IPS DF 6.9 (cell line): ENCODE measurements at regions not wholly inside any gene's neighbourhood (a gene's known extent, or its start where the extent isn't known, plus 50 kb on each side); places are given as distances from the start of the nearest gene placed in this dataset.

Experiments used
- DNase-seq: peaks from one replicate; pipeline ENCODE4 v3.0.0-alpha.2; 2013; ENCODE audit warnings: low read depth, low spot score
- H3K27ac ChIP-seq: one replicate; pipeline ENCODE4 v1.5.1; 2013; ENCODE audit warnings: low read length, control low read depth
- H3K27me3 ChIP-seq: 2 replicates; pipeline ENCODE4 v1.6.1; 2013; ENCODE audit warnings: mild to moderate bottlenecking, low read length; ENCODE audit not compliant: control insufficient read depth, insufficient read depth
- H3K36me3 ChIP-seq: 2 replicates; pipeline ENCODE4 v1.6.1; 2013; ENCODE audit warnings: low read length; ENCODE audit not compliant: control insufficient read depth, insufficient read depth
- H3K4me1 ChIP-seq: 2 replicates; pipeline ENCODE4 v1.6.1; 2013; ENCODE audit warnings: low read length; ENCODE audit not compliant: control insufficient read depth, insufficient read depth
- H3K4me3 ChIP-seq: 2 replicates; pipeline ENCODE4 v1.5.1; 2013; ENCODE audit warnings: mild to moderate bottlenecking, low read length
- H3K9me3 ChIP-seq: 2 replicates; pipeline ENCODE4 v1.6.1; 2013; ENCODE audit warnings: low read length, inconsistent platforms; ENCODE audit not compliant: control insufficient read depth, insufficient read depth
- WGBS: extraction: QIAGEN DNeasy Blood & Tissue Kit; methylation state at CpG from one replicate; pipeline ENCODE4 v1.1.7; 2013; ENCODE audit warnings: mixed read lengths, missing lambda C conversion rate; ENCODE audit not compliant: insufficient read length, insufficient coverage; 5-methylcytosine and 5-hydroxymethylcytosine counted together

DNA sequence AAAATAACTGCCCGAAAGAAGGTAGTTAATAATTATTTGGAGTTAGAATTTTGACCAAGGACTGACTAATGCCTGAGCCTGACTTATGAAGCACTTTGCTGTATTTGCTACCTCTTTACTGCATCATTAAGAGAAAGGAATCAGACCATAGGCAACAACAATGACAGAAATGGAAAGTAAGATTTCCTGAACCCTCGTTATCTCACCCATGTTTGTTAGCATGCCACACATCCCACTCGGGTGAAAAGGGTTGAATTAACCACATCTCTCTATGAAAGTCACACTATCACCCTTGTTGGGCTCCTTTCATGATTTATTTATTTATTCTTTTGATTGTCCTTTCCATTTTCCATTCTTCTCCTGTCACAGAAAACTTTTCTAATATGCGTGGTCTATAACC lies 59.6 kb downstream of the OLIG3 start:
- Histone ChIP-seq H3K9me3 (no peaks in the 10 kb centered on the region), H3K36me3 (no peaks in the 10 kb centered on the region), H3K4me3 (no peak overlapping the region), H3K4me1 (no peaks in the 10 kb centered on the region), H3K27ac (no peak overlapping the region), H3K27me3 (no peaks in the 10 kb centered on the region)
- 100% methylated on average over 1 of the region's 4 CpGs for WGBS
- no peak for DNase-seq

DNA sequence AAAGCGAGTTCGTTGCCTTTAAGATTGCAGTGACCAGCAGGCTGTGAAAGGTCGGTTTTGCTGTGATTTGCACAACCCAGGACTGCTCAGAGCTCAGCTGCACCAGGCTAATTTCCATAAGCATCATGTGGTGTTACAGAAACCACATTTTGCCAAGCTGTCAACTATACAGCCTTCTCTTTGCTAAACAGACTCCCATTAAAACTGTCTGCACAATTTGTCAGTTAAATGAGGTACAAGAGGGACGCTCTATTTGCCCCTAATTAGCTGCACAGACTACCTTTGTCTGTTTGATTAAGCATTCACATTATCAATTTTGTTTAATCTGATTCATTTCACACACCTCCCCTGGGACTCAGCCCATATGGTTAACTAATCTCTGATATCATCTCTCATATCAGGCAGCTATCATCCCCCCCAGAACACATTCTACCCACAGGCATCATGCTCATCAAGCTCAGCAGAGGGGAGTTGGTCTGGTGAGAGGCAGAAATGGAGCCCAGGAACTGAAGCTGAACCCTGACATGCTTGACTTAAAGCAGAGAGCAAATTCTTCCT lies 62.1 kb downstream of the OLIG3 start:
- H3K27ac ChIP-seq: no peak overlapping the region
- DNase-seq: no peak
- no peaks in the 10 kb centered on the region for H3K9me3 ChIP-seq
- H3K36me3 ChIP-seq: no peaks in the 10 kb centered on the region
- no peaks in the 10 kb centered on the region for H3K4me1 ChIP-seq
- no CpG with 5 or more reads among the region's 4 CpGs for WGBS
- H3K4me3 ChIP-seq: no peak overlapping the region
- H3K27me3 ChIP-seq: no peaks in the 10 kb centered on the region

DNA sequence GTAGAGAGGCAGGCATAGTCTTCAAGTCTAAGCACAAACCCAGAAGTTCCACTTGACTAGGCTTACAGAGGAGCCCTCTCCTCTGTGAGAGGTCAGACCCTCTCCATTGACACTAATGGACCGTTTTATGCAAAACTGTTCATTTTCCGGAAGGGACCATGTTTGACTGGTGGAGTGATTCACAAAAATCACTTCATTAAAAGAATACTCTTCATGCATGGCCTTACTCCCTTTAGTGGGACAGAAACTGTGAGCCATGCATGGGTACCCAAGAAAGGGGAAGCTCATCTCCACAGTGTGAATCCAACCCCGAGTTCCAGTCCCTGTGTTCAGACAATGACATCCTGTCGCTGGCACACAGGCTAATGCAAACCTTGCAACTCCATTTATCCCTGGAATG lies 63.2 kb downstream of the OLIG3 start:
- Histone ChIP-seq H3K9me3 (no peaks in the 10 kb centered on the region), H3K36me3 (no peaks in the 10 kb centered on the region), H3K4me1 (no peaks in the 10 kb centered on the region), H3K4me3 (no peak overlapping the region), H3K27ac (no peak overlapping the region), H3K27me3 (no peaks in the 10 kb centered on the region)
- WGBS: no CpG with 5 or more reads among the region's 4 CpGs
- DNase-seq: no peak

DNA sequence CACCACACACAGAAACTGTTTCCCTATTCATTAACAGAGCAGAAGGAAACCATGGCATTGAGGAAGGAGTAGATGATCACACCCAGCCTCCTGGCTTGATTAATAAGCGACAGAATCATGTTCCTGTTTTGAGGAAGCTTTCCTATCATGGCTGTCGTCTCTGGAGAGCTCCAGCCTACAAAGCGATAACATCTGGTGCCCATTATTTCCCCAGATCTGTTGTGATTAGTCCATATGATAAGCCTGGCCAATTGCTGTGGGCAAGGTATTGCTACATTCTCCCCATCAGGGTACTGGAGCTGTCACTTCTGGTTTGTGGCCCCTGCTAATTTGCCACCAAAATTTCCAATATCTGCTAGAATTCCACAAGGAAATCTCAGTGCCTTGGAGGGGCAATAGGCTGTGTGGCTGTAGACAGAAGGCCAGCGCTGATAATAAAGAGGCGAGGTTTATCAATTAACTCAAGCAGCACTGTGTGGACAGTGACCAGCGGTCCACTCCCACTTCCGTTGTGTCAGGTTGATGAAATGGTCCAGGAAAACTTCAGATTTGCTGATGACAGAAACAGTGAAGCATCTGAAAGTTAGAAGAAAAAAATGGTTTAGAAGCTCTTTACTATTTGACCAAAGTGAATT lies 66.4 kb downstream of the OLIG3 start:
- H3K27ac ChIP-seq: no peak overlapping the region
- no CpG with 5 or more reads among the region's 7 CpGs for WGBS

DNA sequence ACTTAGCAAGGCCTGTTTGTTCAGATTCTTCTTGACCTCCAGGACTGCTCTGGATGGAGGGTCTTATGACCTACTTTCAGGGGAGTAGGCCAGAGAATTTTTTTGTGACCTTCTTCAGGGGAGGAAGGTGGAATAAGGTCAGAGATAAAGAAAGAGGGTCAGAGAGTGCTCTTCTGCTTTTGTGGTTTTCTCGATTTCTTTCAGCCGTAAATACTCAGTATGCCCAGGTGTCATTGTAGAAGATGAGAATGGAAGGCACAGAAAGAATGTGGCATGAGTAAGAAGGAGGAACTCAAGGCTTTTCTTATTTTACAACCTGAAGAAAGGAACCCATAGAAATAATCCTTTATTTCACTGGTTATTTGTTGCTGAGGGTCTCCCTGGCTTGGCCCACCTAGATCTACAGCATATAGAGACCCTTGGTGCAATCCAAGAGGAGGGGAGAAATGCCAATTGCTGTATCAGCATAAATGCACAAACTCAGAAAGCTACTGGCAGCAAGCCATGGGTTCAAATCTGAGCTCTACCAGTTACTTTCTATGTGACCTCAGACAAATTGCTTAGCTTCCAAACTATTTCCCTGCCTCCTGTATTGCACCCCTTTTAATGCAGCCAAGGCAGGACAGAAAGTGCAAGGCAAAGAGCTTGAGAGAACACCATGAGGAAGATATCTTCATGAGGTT lies 68.0 kb downstream of the OLIG3 start:
- no peaks in the 10 kb centered on the region for H3K27me3 ChIP-seq
- no peak overlapping the region for H3K27ac ChIP-seq
- H3K4me3 ChIP-seq: no peak overlapping the region
- H3K4me1 ChIP-seq: no peaks in the 10 kb centered on the region
- WGBS: no CpG with 5 or more reads among the region's 2 CpGs
- H3K9me3 ChIP-seq: no peaks in the 10 kb centered on the region
- H3K36me3 ChIP-seq: no peaks in the 10 kb centered on the region
- no peak for DNase-seq

More for the DNA sequence above, 66.4 kb downstream of the OLIG3 start:
- no peaks in the 10 kb centered on the region for H3K36me3 ChIP-seq
- no peak for DNase-seq
- H3K27me3 ChIP-seq: no peaks in the 10 kb centered on the region
- no peaks in the 10 kb centered on the region for H3K9me3 ChIP-seq
- no peak overlapping the region for H3K4me3 ChIP-seq
- H3K4me1 ChIP-seq: no peaks in the 10 kb centered on the region

DNA sequence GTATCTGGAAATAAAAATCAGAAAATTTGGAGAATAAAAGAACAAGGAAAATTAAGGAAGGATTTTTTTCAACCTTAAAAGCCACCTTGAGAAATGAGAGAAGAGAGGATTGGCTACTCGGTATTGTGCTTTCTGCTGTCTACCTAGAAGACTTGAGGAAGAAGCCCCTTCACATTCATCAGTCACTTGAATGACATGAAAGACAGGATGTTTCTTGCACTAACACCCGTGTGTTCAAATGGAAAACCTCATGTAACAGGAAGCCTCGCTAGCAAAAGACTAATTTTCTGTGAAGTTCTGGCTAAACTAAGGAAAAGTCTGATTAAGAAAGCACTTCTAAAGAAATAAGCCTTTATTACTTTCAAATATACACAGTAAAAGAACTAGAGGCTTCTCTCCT lies 69.9 kb downstream of the OLIG3 start:
- no peaks in the 10 kb centered on the region for H3K36me3 ChIP-seq
- H3K4me1 ChIP-seq: no peaks in the 10 kb centered on the region
- no CpG with 5 or more reads among the region's 3 CpGs for WGBS
- H3K9me3 ChIP-seq: no peaks in the 10 kb centered on the region
- H3K27ac ChIP-seq: no peak overlapping the region
- no peaks in the 10 kb centered on the region for H3K27me3 ChIP-seq
- DNase-seq: no peak
- no peak overlapping the region for H3K4me3 ChIP-seq

DNA sequence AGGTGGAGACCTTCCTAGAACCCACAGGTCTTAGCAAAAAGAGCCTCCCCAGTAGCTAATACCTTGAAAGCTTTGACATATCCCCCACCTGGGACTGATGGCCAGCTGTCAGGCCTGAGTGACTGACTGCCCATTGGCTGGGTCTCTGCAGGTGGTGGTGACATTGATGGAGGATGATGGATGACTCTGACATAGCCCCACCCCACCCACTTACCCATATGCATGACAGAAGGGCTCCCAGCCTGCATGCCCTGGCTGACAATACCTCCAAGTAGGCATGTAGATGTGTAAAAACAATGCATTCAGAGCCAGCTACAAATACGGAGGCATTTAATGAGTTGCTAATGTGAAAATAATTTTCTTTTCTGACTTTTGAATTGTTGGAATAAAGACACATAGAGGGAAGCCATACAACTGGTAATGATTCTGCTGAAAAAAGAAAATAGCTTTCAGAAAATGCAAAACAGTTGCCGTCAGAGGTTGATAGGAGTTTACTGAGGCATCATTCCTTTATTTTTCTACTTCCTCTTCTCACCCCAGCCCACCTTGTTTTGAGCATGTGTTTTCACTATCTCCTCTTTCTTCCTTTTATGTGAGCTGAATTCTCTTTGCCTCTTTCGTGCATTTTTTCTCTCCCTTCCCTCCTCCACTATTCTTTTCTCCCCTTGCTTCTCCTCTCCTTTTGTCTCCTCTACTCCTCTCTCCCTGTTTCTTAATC lies 70.6 kb downstream of the OLIG3 start:
- Histone ChIP-seq H3K4me3 (no peak overlapping the region), H3K4me1 (no peaks in the 10 kb centered on the region), H3K27me3 (no peaks in the 10 kb centered on the region), H3K36me3 (no peaks in the 10 kb centered on the region), H3K9me3 (no peaks in the 10 kb centered on the region), H3K27ac (no peak overlapping the region)
- DNase-seq: peak; percentile 60
- WGBS: no CpG with 5 or more reads among the region's 3 CpGs

DNA sequence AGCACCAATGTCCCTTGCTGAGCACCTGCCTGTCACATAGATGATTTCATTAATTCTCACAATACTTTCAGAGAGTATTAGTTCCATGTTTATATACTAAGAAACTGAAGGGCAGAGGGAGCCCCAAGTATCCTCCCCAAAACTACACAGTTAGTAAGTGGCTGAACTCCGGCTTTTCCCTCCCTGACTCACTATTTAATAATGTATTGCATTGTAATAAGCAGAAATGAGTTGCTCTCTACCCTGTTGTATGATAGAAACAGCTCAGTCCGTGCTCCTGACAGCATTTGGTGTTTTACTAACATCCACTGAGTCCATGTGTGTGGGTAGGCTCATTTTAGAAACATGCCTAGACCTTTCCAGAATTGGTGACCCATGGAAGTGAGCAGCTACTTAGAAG lies 76.8 kb downstream of the OLIG3 start:
- no CpG with 5 or more reads among the region's 2 CpGs for WGBS
- Histone ChIP-seq H3K4me3 (no peak overlapping the region), H3K27ac (no peak overlapping the region)

DNA sequence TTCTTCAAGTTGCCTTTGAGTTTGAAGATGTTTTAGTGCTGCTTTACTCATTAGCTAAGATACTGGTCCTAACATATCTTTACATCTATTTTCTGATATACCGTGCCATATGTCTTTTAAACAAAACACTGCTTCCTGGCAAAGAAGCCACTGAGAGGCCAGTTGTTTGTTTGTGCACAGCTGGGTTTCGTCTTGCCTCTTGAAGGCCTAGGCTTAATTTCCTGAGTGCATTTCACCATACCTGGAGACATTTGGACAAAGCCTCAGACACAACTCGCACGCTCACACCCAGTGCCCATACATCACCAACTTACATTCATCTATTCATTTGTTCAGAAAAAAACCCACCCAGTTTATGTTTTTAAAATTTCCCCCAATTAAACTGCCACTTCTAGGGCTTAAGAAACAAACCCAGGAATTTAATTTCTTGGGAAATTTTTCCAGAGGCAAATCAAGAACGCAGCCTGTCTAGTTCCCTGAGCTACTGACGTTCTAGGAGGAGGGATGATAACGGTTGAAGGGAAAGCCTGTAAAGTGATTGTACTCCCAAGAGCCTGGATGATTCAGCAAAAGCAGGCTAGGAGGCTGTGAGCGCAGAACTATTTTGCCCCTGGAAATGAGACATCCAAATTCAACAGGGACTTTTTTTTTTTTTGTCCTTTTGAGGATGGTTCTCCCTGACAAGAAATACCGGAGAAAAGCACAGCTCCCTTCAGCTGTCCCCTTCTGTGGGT lies 77.7 kb downstream of the OLIG3 start:
- Histone ChIP-seq H3K4me3 (no peak overlapping the region), H3K4me1 (no peaks in the 10 kb centered on the region), H3K27ac (no peak overlapping the region), H3K9me3 (no peaks in the 10 kb centered on the region), H3K27me3 (no peaks in the 10 kb centered on the region), H3K36me3 (no peaks in the 10 kb centered on the region)
- 100% methylated on average over 1 of the region's 9 CpGs for WGBS
- no peak for DNase-seq

More for the DNA sequence above, 76.8 kb downstream of the OLIG3 start:
- Histone ChIP-seq H3K27me3 (no peaks in the 10 kb centered on the region), H3K4me1 (no peaks in the 10 kb centered on the region), H3K9me3 (no peaks in the 10 kb centered on the region), H3K36me3 (no peaks in the 10 kb centered on the region)
- DNase-seq: no peak

DNA sequence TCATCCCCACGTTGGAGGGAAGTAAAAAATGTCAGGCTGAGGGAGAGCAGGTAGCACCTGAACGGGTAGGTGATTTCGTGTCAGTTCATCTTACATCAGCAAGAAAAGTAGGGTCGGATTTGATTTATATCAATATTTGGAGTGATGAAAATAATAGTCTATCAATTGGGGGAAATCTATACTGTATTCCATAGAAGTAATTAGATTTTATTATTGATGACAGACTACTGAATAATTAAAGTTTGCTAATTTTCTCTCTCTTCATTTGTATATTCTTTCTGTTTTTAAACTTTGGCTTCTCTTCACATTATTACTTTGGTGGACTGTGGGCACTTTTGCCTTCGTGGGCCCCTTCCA lies 78.4 kb downstream of the OLIG3 start:
- Histone ChIP-seq H3K4me1 (no peaks in the 10 kb centered on the region), H3K27ac (no peak overlapping the region), H3K4me3 (no peak overlapping the region; the same call in 1 of the 2 replicates)

More for the DNA sequence above, 78.4 kb downstream of the OLIG3 start:
- no peaks in the 10 kb centered on the region for H3K9me3 ChIP-seq
- no CpG with 5 or more reads among the region's 5 CpGs for WGBS
- no peaks in the 10 kb centered on the region for H3K27me3 ChIP-seq
- no peaks in the 10 kb centered on the region for H3K36me3 ChIP-seq
- no peak for DNase-seq
